Activated CD4-positive, alpha-beta T cell treated with anti-CD3 and anti-CD28 coated beads for 4 hours (primary cell): ENCODE measurements at regions not wholly inside any gene's neighbourhood (a gene's known extent, or its start where the extent isn't known, plus 50 kb on each side); places are given as distances from the start of the nearest gene placed in this dataset.

Experiments used
- DNase-seq, 2 donors: peaks; one replicate each; pipeline ENCODE4 v3.0.0-alpha.2; 2020

GRCh38 chr2:2867397-2867979 is 510.1 kb downstream of the EIPR1 start:
- DNase-seq, result no peak

GRCh38 chr2:2866459-2866858 is 511.2 kb downstream of the EIPR1 start:
- no peak for DNase-seq

- no peak for DNase-seq
These were observed 515.2 kb downstream of the EIPR1 start for GRCh38 chr2:2862386-2862785.

- DNase-seq, result no peak
These were observed 515.9 kb downstream of the EIPR1 start for GRCh38 chr2:2861666-2862240.

- DNase-seq, result no peak
These were observed 516.9 kb downstream of the EIPR1 start for GRCh38 chr2:2860589-2861300.

GRCh38 chr2:2859732-2860131 is 517.9 kb downstream of the EIPR1 start:
- DNase-seq, result no peak

GRCh38 chr2:2859164-2859563 is 518.5 kb downstream of the EIPR1 start:
- no peak for DNase-seq

GRCh38 chr2:2856723-2857415 is 520.7 kb downstream of the EIPR1 start:
- no peak for DNase-seq

GRCh38 chr2:2855297-2855696 is 522.3 kb downstream of the EIPR1 start:
- no peak for DNase-seq

GRCh38 chr2:2853346-2853745 is 522.3 kb upstream of the MYT1L start:
- DNase-seq, result no peak

- DNase-seq, result no peak
These were observed 521.0 kb upstream of the MYT1L start for GRCh38 chr2:2851806-2852777.

- DNase-seq, result no peak
These were observed 520.2 kb upstream of the MYT1L start for GRCh38 chr2:2851316-2851715.

- DNase-seq, result no peak
These were observed 519.8 kb upstream of the MYT1L start for GRCh38 chr2:2850859-2851258.

GRCh38 chr2:2850218-2850755 is 519.2 kb upstream of the MYT1L start:
- no peak for DNase-seq

- no peak for DNase-seq
These were observed 518.6 kb upstream of the MYT1L start for GRCh38 chr2:2849464-2850217.

- no peak for DNase-seq
These were observed 517.7 kb upstream of the MYT1L start for GRCh38 chr2:2848621-2849333.

- DNase-seq, result no peak
These were observed 517.1 kb upstream of the MYT1L start for GRCh38 chr2:2848198-2848597.

- DNase-seq, result no peak
These were observed 516.2 kb upstream of the MYT1L start for GRCh38 chr2:2847209-2847676.

GRCh38 chr2:2846332-2847208 is 515.5 kb upstream of the MYT1L start:
- DNase-seq, result no peak

GRCh38 chr2:2845806-2846315 is 514.8 kb upstream of the MYT1L start:
- no peak for DNase-seq
